Right forelimb (tissue), 1 donor: ENCODE measurements at regions not wholly inside any gene's neighbourhood (a gene's known extent, or its start where the extent isn't known, plus 50 kb on each side); places are given as distances from the start of the nearest gene placed in this dataset.
"Not testable (repeated sequence)": the region's sequence is repeated elsewhere in the genome, so short reads cannot be mapped to it uniquely, and the experiment has no call there.

Experiments used
- DNase-seq: peaks from one replicate; pipeline ENCODE4 v3.0.0-alpha.2; 2018

DNA sequence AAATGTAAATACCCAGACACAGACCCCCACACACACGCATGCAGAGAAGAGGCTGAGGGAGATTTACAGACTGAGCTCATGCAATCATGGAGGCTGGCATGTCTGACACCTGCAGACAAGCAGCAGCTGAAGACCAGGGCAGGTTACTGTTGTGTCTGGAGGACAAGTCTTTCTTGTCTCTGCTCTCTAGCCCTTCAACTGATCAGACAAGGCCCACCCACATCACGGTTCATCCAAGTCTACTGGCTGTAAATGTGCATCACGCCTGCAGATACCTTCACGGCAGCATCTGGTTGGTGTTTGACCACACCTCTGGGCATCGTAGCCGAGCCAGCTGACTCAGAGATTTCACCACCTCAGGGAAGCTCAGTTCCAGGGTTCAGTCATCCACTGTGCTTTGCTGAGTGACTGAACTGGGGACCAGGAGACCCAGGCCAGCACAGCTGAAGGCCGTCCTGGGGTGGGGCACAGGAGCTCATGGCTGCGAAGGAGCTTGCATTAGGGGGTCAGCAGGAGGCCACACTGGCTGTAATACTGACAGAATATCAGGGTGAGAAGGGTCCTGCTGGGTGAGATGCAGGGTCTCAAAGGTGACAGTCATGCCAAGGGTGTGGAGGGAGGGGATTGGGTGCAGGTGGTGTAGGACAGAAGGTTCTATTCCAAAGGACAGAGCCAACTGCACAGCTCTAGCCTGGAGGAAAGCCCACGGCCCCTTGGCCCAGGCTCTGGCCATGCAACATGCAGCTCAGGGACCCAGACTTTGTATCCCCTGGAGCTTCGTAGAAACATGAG, 304.9 kb downstream of the BRD1 start:
- DNase-seq, result no peak

DNA sequence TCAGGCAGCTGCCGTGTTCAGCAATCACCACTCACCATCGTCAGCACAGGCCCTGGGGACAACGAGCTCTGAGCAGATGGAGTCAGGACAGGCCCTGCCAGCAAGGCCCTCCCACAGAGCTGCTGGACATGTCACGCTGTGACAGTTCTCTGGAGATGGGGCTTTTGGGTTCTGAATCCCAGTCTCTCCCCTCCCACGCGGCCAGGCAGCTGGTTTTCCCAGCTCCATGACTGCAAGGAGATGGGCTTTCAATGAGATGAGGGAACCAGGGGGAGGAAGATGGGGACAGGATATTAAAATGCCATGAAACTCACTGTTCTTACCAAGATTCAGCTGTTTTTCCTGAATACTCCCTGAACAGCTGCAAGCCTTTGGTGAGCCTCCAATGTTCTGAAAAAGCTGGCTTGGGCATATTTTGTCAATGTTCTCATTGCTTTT, 305.9 kb downstream of the BRD1 start:
- no peak for DNase-seq

DNA sequence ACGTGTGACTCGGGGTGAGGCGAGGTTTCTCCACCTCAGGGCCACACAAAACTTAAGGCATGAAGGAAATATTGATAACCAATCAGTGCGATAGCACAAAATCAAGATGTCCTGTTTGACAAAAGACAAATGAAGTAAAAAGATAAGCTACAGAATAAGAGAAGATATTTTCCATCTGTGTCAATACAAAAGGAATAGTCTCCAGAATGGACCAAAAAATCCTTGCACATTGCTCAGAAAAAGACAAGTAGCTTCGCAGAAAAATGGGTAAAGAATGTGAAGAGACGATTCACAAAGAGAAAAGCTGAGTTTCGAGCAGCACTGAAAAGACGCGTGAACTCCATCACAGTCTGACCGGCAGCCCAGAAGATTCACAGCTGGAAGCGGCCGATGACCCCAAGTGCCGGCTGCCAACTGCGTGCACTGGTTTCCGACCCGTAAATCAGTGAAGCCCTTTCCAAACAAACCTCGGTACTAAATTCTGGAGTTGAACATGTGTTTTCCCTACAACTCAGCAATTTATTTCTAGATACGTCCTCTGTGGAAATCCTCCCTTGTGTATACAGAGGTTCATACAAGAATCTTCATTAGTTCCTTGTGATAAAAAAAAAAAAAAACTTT, 308.4 kb downstream of the BRD1 start:
- DNase-seq, result no peak

DNA sequence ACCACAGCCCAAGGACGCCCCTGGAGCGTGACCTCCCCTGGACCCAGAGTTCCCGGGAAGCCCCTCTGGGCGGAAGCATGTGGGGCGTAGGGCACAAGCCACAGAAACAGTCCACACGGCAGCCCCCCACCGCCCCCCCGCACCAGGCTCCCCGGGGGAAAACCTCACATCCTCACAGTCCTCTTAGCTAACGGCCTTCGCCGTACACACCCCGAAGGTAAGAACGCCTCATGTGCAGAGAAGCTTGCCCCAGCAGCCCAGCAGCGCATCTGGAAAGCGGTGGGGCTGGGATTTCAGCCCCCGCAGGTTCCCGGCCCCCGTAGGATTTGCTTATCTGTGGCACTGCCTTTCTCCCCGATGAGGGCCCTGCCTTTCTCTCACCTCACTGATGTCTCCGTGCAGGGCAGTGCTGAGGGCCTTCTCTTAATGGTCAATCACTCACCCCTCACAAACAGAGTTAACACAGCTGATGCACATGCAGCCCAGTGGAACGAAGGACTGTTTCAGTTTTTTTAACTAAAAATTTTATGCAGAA, 309.2 kb downstream of the BRD1 start:
- DNase-seq, result no peak

DNA sequence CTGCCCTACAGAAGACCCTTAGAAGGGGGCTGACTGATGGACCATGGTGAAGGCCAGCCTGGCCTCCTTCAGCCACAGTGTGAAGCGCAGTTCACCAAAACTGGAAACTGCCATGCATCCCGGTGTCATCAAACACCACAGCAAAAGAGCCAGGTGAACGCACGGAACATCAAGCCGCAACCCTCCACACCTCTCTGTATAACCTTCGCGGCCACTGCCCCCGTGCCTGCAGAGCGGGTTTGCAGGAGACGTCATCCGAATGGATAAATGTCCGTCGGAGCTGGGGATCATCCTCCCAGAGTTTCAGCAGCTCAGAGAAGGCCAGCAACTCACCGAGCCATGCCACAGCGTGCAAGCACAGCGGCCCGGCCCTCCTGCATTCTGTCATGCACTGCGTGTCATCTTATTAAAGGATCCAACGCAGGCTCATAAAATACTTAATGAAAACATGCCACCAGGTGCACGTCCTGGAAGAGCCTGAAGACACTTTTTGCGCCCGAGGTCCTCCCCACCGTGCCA, 309.9 kb downstream of the BRD1 start:
- no peak for DNase-seq

DNA sequence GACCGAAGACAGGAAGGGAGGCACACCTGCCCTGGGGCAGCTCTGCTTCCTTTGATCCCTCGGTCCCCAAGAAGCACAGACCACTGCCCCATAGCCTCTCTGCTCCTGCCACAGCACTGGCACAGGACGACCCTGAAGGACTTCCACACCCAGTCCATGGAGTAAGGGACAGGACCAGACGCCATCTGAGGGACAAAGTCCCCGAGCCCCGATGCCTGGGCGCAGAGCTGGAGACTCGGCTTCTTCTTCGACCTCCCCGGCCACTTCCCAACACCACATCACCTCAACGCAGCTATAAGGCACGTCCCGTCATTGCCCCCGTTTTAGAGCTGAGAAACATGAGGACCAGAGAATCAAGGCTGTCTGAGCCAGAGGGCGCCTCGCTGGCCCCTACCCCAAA, 310.5 kb downstream of the BRD1 start:
- DNase-seq, result no peak

DNA sequence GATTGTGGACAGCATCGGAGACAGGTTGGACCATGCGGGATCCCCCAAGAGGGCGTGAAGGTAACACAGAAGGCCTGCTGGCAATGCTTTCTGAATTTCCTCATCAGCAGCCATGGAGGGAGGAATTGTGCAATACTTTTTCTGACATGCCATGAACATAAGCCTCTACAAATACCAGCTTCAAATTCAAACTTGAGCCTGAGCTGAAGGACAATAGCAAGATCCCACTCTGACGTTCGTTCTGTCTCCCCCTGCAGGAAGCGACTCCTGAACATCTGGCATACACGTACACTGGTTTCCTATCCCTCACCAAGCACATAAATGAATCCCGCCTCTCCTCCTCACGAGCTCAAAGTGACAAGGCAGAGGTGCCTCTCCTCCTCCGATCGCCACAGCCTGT, 312.2 kb downstream of the BRD1 start:
- no peak for DNase-seq

DNA sequence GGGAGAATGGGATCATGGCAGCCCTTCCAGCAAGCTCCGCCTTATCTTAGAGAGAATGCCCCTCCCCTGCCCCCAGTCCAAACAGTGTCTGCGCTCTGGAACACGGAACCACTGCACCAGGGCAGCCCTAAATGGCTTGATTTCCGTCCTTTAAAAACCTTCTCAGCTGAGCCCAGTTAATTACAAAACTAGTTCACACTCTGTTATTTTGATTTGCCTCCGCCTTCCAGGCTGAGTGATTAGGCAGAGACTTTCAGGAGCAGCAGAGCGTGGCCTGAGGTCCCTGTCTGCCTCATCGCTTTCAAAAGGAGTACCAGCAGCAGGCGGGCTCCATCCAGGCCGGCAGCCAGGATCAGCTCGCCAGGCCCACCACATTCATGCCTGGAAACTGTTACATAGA, 313.0 kb downstream of the BRD1 start:
- DNase-seq, result no peak

DNA sequence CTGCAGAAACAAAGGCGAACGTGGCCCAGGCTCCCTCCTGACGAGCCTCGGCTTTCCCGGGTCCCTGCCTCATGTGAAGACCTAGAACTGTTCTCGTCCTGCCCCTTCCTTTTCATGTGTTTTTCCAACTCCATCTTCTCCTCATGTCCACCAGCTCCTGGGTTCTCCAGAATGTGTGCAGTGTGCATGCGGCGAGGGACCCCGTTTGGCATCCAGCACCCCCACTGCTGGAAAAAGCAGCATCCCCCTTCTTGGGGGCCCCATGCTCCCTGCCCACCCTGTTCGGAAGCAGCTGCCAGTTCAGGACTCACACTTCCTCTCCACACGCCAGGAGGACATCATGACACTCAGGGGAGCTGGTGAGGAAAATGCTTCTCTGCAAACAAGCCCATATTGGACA, 313.5 kb downstream of the BRD1 start:
- no peak for DNase-seq

DNA sequence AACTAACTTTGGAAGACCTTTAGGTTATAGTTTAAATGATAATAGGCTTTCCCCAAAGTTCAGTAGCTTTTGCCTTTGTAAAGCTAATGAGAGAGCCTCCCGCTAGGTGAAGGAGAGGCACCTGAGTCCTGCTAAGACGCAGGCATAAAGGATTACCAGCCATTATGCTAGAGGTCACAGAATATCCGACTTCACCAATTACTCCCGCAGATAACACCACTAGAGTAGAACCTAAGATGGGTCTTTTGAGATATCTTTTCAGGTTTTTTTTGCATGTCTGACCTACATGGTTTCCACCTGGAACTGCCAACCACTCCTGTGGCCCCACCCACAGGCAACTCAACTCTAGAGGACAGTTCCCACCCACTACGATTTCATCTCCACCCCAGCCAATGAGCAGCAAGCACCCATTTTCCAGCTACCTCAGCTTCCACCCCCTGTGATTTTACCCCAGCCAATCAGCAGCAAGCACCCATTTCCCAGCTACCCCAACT, 314.3 kb downstream of the BRD1 start:
- no peak for DNase-seq

DNA sequence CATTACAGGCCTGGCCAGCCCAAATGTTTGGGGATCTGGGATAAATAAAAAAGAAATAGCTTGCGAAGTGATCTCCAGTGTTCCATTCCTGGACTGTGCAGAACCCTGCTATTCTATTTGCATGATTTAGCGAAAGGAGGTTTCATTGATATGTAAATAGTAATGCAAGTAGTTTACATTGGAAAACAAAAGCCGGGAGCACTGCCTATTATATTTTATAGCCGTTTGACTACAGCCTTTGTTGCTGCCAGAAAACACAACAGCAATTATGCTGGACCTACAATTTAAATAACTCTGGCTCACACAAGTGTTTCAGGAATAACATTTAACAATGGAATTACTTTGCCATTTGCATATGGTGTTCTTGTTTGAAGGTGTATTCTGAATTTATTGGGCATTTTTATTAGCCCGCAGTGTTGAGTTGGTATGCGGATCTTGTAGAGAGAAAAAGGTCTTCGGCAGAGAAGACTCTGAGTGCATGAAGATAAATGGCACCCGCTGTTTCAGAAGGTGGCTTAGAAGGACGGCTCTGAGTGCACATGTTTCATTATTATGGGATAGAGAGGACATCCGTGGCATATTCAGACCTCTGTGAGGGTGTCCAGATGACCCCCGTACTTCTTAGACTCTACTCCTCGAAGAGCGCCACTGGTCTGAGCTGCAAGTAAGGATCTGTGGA, 315.0 kb downstream of the BRD1 start:
- DNase-seq, result no peak

DNA sequence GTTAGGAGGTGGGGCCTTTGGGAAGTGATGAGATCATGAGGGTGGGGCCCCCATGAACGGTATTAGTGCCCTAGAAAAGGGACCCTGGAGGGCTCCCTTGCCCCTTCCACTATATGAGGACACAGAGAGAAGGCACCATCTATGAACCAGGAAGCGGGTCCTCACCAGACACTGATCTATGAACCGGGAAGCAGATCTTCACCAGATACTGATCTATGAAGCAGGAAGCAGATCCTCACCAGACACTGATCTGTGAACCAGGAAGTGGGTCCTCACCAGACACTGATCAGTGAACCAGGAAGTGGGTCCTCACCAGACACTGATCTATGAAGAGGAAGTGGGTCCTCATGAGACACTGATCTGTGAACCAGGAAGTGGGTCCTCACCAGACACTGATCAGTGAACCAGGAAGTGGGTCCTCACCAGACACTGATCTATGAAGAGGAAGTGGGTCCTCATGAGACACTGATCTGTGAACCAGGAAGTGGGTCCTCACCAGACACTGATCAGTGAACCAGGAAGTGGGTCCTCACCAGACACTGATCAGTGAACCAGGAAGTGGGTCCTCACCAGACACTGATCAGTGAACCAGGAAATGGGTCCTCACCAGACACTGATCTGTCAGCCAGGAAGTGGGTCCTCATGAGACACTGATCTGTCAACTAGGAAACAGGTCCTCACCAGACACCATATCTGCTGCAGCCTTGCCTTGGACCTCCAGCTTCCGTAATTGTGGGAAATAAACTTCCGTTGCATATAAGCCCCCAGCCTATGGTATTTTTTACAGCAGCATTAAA, 316.1 kb downstream of the BRD1 start:
- not testable (repeated sequence) for DNase-seq

DNA sequence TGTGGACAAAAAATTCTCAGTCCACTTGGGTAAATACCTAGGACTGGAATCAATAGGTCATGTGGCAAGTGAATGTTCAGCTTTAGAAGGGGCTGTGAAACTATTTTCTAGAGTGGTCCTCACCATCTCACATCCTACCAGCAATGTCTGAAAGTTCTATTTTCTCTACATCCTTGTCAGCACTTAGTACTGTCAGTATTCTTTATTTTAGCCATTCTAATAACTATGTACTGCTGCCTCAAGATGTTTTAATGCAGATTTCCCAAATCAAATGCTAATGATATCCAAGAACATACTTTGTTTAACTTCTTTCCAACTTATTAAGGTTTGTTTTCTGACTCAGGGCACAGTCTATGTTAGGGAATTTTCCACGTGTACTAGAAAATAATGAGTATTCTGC, 317.0 kb downstream of the BRD1 start:
- no peak for DNase-seq

DNA sequence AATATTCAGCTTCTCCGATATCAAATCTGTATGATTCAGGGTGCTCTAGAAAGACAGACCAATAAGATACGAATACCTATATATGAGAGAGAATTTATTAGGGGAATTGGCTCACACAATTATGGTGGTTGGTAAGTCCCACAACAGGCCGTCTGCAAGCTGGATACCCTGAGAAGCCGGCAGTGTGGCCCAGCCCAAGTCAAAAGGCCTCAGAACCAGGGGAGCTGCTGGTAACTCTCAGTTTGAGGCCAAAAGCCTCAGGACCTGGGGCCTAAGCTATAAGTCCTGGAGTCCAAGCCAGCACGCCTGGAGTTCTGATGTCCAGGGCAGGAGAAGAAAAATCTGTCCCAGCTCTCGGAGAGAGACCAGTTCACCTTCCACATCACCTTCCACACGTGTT, 318.7 kb downstream of the BRD1 start:
- DNase-seq, result no peak

DNA sequence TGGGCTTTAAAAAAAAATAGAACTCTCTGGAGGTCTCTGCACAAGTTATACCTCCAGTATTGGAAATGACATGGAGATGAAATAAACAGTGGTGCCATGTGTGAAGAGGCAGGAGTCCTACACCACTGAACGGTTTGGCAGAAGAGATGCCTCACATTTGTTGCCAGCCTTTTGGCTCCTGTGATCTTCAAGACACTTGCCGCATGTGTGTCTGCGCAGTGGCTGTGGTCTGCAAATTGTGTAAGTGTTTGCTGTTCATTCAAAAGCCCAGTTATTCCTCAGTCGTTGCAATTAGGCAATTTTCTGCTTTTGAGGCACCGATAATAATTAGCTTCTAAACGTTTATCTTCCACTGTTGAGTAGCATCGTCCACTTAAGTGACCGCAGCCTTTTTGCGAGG, 319.1 kb downstream of the BRD1 start:
- DNase-seq, result no peak

DNA sequence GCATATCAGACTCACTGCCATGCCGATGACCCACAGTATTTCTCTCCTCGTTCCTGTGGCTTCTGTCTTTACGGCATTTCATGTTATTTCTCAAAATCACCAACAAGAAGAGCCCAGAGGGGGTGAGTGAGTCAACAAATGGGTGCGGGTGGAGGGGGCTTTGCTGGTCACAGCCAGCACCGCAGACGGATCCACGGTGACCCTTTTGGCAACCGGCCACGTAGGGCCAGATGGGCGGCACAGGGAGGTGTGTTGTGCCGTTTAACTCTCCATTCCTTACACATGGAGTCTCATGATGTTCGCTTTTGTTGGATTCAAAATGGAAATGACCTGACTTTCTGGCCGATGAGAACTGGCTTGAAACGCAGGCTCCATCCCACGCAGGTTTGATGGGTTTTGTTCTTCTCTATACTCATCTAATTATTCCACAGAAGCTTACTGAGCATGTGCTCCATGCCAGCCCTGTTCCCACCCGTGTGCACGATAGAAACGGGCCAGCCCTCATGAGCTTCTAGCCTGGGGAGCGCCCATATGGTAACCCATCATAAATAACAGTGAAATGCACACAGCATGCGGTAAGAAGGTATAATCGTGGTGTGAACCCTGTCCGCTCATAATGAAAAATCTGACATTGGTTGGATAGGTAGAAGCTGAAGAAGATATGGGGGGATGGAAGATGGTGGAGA, 319.9 kb downstream of the BRD1 start:
- no peak for DNase-seq

DNA sequence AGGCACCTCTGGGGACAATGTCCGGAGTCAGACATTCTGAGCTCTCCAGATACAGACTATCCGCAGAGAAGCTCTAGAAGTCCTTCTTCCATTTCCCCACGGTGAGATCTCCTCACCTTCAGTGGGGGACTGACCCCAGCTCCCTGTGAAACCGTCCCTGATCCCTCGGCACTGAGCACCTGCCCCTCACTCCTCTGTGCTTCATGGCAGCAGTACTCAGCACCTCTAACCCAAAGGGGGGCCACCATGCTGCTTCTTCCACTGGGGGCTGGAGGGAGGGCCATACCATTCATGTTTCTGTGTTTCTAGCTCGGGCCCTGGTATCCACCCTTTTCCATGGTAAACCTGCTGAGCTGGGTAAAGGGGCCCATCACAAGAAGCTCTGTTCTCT, 321.7 kb downstream of the BRD1 start:
- no peak for DNase-seq

DNA sequence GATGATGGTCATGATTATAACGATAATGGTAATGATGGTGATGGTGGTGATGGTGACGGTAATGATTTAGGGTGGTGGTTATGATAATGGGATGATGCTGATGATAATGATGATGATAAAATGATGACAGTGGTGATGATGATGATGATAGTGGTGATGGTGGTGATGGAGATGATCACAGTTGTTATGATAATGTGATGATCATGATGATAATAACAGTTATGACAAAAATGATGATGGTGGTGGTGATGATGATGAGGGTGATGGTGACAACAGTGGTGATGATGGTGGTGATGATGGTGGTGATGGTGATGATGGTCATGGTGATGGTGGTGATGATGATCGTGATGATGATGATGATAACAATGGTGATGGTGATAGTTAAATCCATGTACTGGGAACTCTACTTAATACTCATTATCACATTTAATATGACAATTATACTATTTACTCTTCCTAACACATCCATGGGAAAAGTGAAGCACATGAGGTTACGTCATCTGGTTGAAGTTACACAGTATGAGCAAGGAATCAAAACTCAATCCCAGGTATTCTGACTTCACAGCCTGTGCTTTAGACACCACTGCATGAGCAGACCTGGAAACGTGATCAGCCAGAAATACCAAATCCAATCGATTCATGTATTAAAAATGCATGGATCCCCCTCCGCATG, 322.2 kb downstream of the BRD1 start:
- DNase-seq, result no peak

DNA sequence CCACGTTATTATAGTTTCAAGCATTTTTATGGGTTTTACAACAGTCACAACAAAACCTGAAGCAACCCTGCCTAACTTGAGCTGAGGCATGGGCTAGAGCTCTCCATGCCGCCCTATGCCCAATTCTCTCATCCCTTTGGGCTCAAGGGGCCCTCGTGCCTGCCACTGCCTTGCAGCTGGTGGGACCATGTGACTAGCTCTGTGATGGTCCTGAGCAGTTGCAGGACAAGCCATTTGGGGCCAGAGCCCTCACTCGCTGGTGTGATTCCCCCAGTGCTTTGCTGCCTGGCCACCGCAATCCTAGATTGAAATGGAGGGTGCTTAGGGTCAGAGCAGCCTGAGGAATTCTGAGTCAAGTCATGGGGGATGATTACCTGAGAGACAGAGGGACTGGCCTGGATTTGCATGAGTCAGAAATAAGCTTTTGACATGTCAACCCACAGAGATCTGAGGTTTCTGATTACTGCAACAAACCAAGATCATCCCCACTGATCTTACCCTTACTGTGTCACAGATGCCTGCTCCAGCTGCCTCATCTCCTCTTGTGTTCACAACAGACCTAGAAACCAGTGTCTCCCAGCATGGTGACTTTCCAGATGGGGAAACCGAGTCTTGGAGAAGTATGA, 323.7 kb downstream of the BRD1 start:
- no peak for DNase-seq

DNA sequence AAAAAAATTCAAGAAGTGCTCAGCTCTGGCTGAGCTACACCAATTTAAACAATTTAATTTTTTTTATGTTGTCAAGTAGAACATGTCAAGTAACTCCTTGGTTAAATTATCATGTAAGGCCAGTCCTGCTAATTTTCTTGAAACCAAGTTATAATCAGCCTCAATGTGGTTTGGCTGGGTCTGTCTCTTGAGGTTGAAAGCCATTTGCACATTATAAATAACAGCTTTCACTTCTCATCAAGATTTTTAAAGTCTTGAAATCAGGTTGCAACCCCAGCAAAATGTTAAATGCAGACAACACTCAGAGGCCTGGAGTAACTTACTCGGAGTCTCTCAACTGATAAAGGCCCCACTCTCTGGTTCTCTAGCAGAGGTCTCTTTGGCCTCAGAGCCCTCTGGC, 324.4 kb downstream of the BRD1 start:
- DNase-seq, result no peak
